ENCODE measurements at regions not wholly inside any gene's neighbourhood (a gene's known extent, or its start where the extent isn't known, plus 50 kb on each side); places are given as distances from the start of the nearest gene placed in this dataset.

- no peak overlapping the region for H3K4me3 ChIP-seq
- peak in 1 of 3 donors; percentile 16 for DNase-seq
- no peak overlapping the region for H3K27ac ChIP-seq
- H3K36me3 ChIP-seq: no peaks in the 10 kb centered on the region
- no peak for TF ChIP-seq POLR2A (IDR thresholded peaks at IDR 0.05)
- no peak for TF ChIP-seq CTCF (IDR thresholded peaks at IDR 0.05)
- no peaks in the 10 kb centered on the region for H3K4me1 ChIP-seq
- 21% methylated on average over 2 of the region's 4 CpGs for WGBS (ENCODE audit: insufficient coverage, low coverage, low lambda C conversion rate, missing lambda C conversion rate)
- ATAC-seq: no peak
- no peaks in the 10 kb centered on the region for H3K9me3 ChIP-seq
- no peaks in the 10 kb centered on the region for H3K27me3 ChIP-seq
- intact Hi-C loops (cut with DNase I): no loop called here
Measured at GRCh38 chr10:131021969-131022368, 289.6 kb downstream of the TCERG1L start.

GRCh38 chr10:131022369-131022768 lies 289.2 kb downstream of the TCERG1L start:
- ATAC-seq (peak in 1 of 4 donors; percentile 24), DNase-seq (peak in 1 of 3 donors; percentile 35)
- TF ChIP-seq CTCF (IDR thresholded peaks at IDR 0.05): no peak
- TF ChIP-seq POLR2A (IDR thresholded peaks at IDR 0.05): no peak
- H3K27me3 ChIP-seq: no peaks in the 10 kb centered on the region
- H3K27ac ChIP-seq: no peak overlapping the region
- no peaks in the 10 kb centered on the region for H3K36me3 ChIP-seq
- H3K9me3 ChIP-seq: no peaks in the 10 kb centered on the region
- no peaks in the 10 kb centered on the region for H3K4me1 ChIP-seq
- no CpG with 5 or more reads among the region's 10 CpGs for WGBS (ENCODE audit: insufficient coverage, low coverage, low lambda C conversion rate, missing lambda C conversion rate)
- intact Hi-C loops (cut with DNase I): no loop called here
- H3K4me3 ChIP-seq: no peak overlapping the region

GRCh38 chr10:131022981-131023380 lies 288.5 kb downstream of the TCERG1L start:
- ATAC-seq (no peak), DNase-seq (peak in 1 of 3 donors; percentile 14)
- Histone ChIP-seq H3K27ac (no peak overlapping the region), H3K27me3 (no peaks in the 10 kb centered on the region), H3K4me3 (no peak overlapping the region), H3K36me3 (no peaks in the 10 kb centered on the region), H3K9me3 (no peaks in the 10 kb centered on the region), H3K4me1 (no peaks in the 10 kb centered on the region)
- 22% methylated on average over 5 of the region's 5 CpGs for WGBS (ENCODE audit: insufficient coverage, low coverage, low lambda C conversion rate, missing lambda C conversion rate)
- TF ChIP-seq CTCF (IDR thresholded peaks at IDR 0.05) (no peak), POLR2A (IDR thresholded peaks at IDR 0.05) (no peak)
- intact Hi-C loops (cut with DNase I): no loop called here

- ATAC-seq: no peak
Measured at GRCh38 chr10:131024259-131025131, 287.0 kb downstream of the TCERG1L start.

More at GRCh38 chr10:131024259-131025131, 287.0 kb downstream of the TCERG1L start:
- Histone ChIP-seq H3K4me3 (no peak overlapping the region), H3K27me3 (no peaks in the 10 kb centered on the region), H3K27ac (no peak overlapping the region), H3K4me1 (no peaks in the 10 kb centered on the region), H3K9me3 (no peaks in the 10 kb centered on the region), H3K36me3 (no peaks in the 10 kb centered on the region)
- TF ChIP-seq POLR2A (IDR thresholded peaks at IDR 0.05): no peak
- no peak for TF ChIP-seq CTCF (IDR thresholded peaks at IDR 0.05)
- DNase-seq: no peak
- 57% methylated on average over 8 of the region's 17 CpGs for WGBS (ENCODE audit: insufficient coverage, low coverage, low lambda C conversion rate, missing lambda C conversion rate)
- intact Hi-C loops (cut with DNase I): no loop called here

Data from right lobe of liver (tissue), 6 donors.